ENCODE measurements at regions not wholly inside any gene's neighbourhood (a gene's known extent, or its start where the extent isn't known, plus 50 kb on each side); places are given as distances from the start of the nearest gene placed in this dataset.

GRCh38 chr21:24486973-24487372, 1120.3 kb downstream of the MRPL39 start:
- TF ChIP-seq, protein P1, sequence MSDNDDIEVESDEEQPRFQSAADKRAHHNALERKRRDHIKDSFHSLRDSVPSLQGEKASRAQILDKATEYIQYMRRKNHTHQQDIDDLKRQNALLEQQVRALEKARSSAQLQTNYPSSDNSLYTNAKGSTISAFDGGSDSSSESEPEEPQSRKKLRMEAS (IDR thresholded peaks at IDR 0.05), result no peak
- TF ChIP-seq EP300 (IDR thresholded peaks at IDR 0.05; ENCODE audit: borderline replicate concordance), result no peak
- no peak for TF ChIP-seq ZBTB7A (IDR thresholded peaks at IDR 0.05; ENCODE audit: low read depth)
- TF ChIP-seq FOXM1 (IDR thresholded peaks at IDR 0.05; ENCODE audit: borderline replicate concordance, low read depth), result no peak
- TF ChIP-seq TEAD4 (IDR thresholded peaks at IDR 0.05), result no peak
- TF ChIP-seq, protein P2, sequence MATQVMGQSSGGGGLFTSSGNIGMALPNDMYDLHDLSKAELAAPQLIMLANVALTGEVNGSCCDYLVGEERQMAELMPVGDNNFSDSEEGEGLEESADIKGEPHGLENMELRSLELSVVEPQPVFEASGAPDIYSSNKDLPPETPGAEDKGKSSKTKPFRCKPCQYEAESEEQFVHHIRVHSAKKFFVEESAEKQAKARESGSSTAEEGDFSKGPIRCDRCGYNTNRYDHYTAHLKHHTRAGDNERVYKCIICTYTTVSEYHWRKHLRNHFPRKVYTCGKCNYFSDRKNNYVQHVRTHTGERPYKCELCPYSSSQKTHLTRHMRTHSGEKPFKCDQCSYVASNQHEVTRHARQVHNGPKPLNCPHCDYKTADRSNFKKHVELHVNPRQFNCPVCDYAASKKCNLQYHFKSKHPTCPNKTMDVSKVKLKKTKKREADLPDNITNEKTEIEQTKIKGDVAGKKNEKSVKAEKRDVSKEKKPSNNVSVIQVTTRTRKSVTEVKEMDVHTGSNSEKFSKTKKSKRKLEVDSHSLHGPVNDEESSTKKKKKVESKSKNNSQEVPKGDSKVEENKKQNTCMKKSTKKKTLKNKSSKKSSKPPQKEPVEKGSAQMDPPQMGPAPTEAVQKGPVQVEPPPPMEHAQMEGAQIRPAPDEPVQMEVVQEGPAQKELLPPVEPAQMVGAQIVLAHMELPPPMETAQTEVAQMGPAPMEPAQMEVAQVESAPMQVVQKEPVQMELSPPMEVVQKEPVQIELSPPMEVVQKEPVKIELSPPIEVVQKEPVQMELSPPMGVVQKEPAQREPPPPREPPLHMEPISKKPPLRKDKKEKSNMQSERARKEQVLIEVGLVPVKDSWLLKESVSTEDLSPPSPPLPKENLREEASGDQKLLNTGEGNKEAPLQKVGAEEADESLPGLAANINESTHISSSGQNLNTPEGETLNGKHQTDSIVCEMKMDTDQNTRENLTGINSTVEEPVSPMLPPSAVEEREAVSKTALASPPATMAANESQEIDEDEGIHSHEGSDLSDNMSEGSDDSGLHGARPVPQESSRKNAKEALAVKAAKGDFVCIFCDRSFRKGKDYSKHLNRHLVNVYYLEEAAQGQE (IDR thresholded peaks at IDR 0.05; ENCODE audit: low read depth), result no peak
- no peak for TF ChIP-seq EGR1 (IDR thresholded peaks at IDR 0.05)
- TF ChIP-seq YY1 (IDR thresholded peaks at IDR 0.05; ENCODE audit: low read depth), result no peak
- TF ChIP-seq CREB1 (IDR thresholded peaks at IDR 0.05; ENCODE audit: low read depth), result no peak
- no peak for TF ChIP-seq CEBPB (IDR thresholded peaks at IDR 0.05)
